CD8-positive, alpha-beta memory T cell (primary cell): ENCODE measurements at regions not wholly inside any gene's neighbourhood (a gene's known extent, or its start where the extent isn't known, plus 50 kb on each side); places are given as distances from the start of the nearest gene placed in this dataset.

Source experiments
- CTCF ChIA-PET: fragments of 350-600 bp; sonication (Branson Sonifier 250); formaldehyde crosslinking; loops from one replicate; lab custom pipeline; 2021; ENCODE audit warnings: antibody characterized with exemption; lab: Charles Lee
- POLR2A ChIA-PET: fragments of 350-600 bp; sonication (Branson Sonifier 250); formaldehyde crosslinking; loops from one replicate; lab custom pipeline; 2021; ENCODE audit warnings: antibody characterized with exemption; lab: Charles Lee
- DNase-seq, 5 donors: peaks; one replicate each; pipeline versions ENCODE4 v3.0.0 to v3.0.0-alpha.2; 2020 to 2022; ENCODE audit warnings: mixed read lengths in 1 of 5
- H3K27ac ChIP-seq: one replicate; pipeline ENCODE4 v1.7.0; 2013; ENCODE audit warnings: low read depth, mild to moderate bottlenecking, low read length, moderate library complexity
- H3K27me3 ChIP-seq: 2 replicates; pipeline ENCODE4 v1.7.0; 2013; ENCODE audit warnings: low read length, mild to moderate bottlenecking; ENCODE audit not compliant: insufficient read depth, poor library complexity, severe bottlenecking
- H3K36me3 ChIP-seq: 2 replicates; pipeline ENCODE4 v1.7.0; 2013; ENCODE audit warnings: mild to moderate bottlenecking, low read length, moderate library complexity; ENCODE audit not compliant: insufficient read depth
- H3K4me1 ChIP-seq: 2 replicates; pipeline ENCODE4 v1.7.0; 2013; ENCODE audit warnings: mild to moderate bottlenecking, low read length, moderate library complexity; ENCODE audit not compliant: insufficient read depth
- H3K4me3 ChIP-seq: 2 replicates; pipeline ENCODE4 v1.7.0; 2013; ENCODE audit warnings: mild to moderate bottlenecking, low read length
- H3K9me3 ChIP-seq: 2 replicates; pipeline ENCODE4 v1.7.0; 2013; ENCODE audit warnings: mild to moderate bottlenecking, low read length
- H3K27ac Mint-ChIP-seq, 8 donors: one replicate each; pipeline ENCODE4 v1.8.0; 2020 to 2021; ENCODE audit warnings: mixed read lengths in 8 of 8, mild to moderate bottlenecking in 6 of 8, inconsistent platforms in 3 of 8, moderate library complexity in 3 of 8
- H3K27me3 Mint-ChIP-seq, 2 donors: one replicate each; pipeline ENCODE4 v1.8.0; 2020 to 2021; ENCODE audit warnings: mixed read lengths in 2 of 2, mild to moderate bottlenecking in 1 of 2, moderate library complexity in 1 of 2
- H3K36me3 Mint-ChIP-seq, 3 donors: one replicate each; pipeline ENCODE4 v1.8.0; 2020 to 2021; ENCODE audit warnings: mixed read lengths in 3 of 3, inconsistent platforms in 1 of 3, mild to moderate bottlenecking in 1 of 3
- H3K4me1 Mint-ChIP-seq, 3 donors: one replicate each; pipeline ENCODE4 v1.8.0; 2020 to 2021; ENCODE audit warnings: mixed read lengths in 3 of 3, inconsistent platforms in 1 of 3, mild to moderate bottlenecking in 1 of 3
- H3K4me3 Mint-ChIP-seq, 7 donors: one replicate each; pipeline ENCODE4 v1.8.0; 2020 to 2021; ENCODE audit warnings: mixed read lengths in 7 of 7, mild to moderate bottlenecking in 6 of 7, moderate library complexity in 4 of 7, inconsistent platforms in 2 of 7
- H3K9me3 Mint-ChIP-seq, 5 donors: one replicate each; pipeline ENCODE4 v1.8.0; 2020 to 2022; ENCODE audit warnings: mixed read lengths in 5 of 5, mild to moderate bottlenecking in 3 of 5, moderate library complexity in 2 of 5, inconsistent platforms in 1 of 5

DNA sequence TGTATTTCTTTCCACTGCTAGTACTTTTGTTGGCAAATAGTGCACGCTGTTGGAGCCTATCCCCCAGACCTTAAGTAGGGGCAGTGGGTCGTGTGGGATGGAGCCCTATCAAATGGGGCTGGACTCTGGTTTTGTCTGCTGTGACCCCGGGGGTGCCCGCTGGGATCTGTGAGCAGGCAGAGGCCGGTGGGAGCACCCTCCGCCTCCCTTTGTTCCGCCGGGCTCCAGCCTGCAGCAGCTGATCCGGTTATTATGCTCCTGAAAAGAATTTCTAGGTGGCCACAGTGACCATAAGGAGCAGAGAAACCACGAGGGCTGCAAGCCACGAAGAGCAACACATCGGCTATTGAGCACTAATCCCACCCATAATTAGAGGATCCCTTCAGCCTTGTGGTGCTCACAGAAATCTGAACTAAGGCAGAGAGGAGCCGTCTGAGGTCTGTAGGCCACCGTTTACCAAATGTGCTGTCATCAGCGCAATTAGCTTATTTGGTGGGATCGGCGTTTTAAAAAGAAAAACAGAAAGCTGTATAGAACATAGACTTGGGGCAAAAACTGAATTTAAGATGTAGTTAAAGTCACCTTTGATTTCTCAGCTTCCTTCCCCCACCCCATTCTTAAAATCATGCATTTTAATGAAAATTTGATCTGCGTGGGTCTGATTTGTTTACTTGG, 598.3 kb upstream of the JAG1 start:
- Histone ChIP-seq H3K4me1 (no peaks in the 10 kb centered on the region), H3K27me3 (no peaks in the 10 kb centered on the region), H3K27ac (no peak overlapping the region), H3K36me3 (no peaks in the 10 kb centered on the region), H3K9me3 (no peaks in the 10 kb centered on the region), H3K4me3 (no peak overlapping the region)
- DNase-seq: no peak
- Mint-ChIP-seq H3K9me3 (peaks cover 0 to 6% (median 0%) of the 10 kb centered on the region in 5 donors), H3K4me3 (no peak overlapping the region), H3K4me1 (no peaks in the 10 kb centered on the region), H3K27ac (no peak overlapping the region), H3K36me3 (no peaks in the 10 kb centered on the region), H3K27me3 (no peaks in the 10 kb centered on the region)
- CTCF ChIA-PET: no interaction called here
- POLR2A ChIA-PET: no interaction called here

DNA sequence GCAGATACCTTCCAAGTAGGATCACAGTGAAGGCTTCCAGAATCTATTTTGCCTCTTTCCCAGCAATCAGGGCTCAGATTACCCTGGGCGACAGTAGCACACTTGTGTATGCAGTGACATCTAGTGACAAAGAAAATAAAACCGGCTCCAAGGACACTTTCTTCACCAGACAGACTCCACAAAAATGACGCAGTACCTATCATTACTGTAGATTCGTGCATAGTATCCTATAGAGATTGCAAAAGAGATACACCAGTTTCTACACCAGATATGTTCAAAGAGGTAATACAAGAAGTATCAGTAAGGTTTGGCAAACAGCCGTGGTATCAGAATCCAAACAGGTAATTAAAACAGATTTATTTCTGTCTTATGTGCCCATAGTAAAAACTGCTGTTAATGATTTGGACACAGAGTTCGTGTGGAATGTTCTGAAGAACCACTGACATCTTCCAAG, 600.4 kb upstream of the JAG1 start:
- Mint-ChIP-seq H3K9me3 (peaks cover 0 to 4% (median 2%) of the 10 kb centered on the region in 5 donors), H3K4me3 (no peak overlapping the region), H3K27me3 (no peaks in the 10 kb centered on the region), H3K4me1 (no peaks in the 10 kb centered on the region), H3K36me3 (no peaks in the 10 kb centered on the region), H3K27ac (no peak overlapping the region)
- Histone ChIP-seq H3K36me3 (no peaks in the 10 kb centered on the region), H3K4me1 (no peaks in the 10 kb centered on the region), H3K27ac (no peak overlapping the region), H3K27me3 (no peaks in the 10 kb centered on the region), H3K9me3 (no peaks in the 10 kb centered on the region), H3K4me3 (no peak overlapping the region)
- DNase-seq: no peak
- ChIA-PET POLR2A (no interaction called here), CTCF (no interaction called here)

DNA sequence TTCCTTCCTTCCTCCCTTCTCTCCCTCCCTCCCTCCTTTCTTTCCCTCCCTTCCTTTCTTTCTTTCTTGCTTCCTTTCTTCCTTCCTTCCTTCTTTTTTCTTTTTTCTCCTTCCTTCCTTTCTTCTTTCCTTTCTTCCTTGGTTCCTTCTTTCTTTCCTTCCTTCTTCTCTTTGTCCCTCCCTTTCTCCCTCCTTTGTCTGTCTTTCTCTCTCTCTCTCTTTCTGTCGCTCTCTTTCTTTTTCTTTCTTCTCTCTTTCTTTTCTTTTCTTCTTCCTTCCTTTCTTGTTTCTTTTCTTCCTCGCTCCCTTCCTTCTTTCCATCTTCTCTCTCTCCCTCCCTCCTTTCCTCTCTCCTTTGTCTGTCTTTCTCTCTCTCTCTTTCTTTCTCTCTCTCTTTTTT, 601.9 kb upstream of the JAG1 start:
- Histone ChIP-seq H3K4me3 (no peak overlapping the region), H3K36me3 (no peaks in the 10 kb centered on the region), H3K27ac (no peak overlapping the region), H3K4me1 (no peaks in the 10 kb centered on the region), H3K9me3 (no peaks in the 10 kb centered on the region), H3K27me3 (no peaks in the 10 kb centered on the region)
- Mint-ChIP-seq H3K9me3 (peaks cover 0 to 4% (median 2%) of the 10 kb centered on the region in 5 donors), H3K27ac (no peak overlapping the region), H3K4me3 (no peak overlapping the region), H3K27me3 (no peaks in the 10 kb centered on the region), H3K4me1 (no peaks in the 10 kb centered on the region), H3K36me3 (no peaks in the 10 kb centered on the region)
- ChIA-PET CTCF (no interaction called here), POLR2A (no interaction called here)
- no peak for DNase-seq

DNA sequence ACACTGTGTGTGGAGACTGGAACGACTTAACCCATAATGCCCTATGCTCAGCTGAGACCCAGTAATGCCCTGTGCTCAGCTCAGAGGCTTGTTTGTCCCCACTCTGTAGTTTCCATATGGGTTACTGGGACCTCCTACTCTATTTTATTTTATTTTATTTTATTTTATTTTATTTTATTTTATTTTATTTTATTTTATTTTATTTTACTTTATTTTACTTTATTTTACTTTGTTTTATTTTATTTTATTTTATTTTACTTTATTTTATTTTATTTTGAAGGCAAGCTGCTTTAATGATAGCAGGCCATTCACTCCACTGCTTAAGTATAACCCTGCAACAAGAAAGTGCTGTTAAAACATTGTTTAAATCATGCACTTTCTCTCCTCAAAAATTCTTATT, 603.4 kb upstream of the JAG1 start:
- H3K9me3 ChIP-seq: no peaks in the 10 kb centered on the region
- H3K36me3 Mint-ChIP-seq: no peaks in the 10 kb centered on the region
- no peak overlapping the region for H3K4me3 Mint-ChIP-seq
- H3K27me3 Mint-ChIP-seq: no peaks in the 10 kb centered on the region
- H3K4me3 ChIP-seq: no peak overlapping the region
- ChIA-PET CTCF (no interaction called here), POLR2A (no interaction called here)
- peaks cover 0 to 4% (median 2%) of the 10 kb centered on the region in 5 donors for H3K9me3 Mint-ChIP-seq
- H3K27me3 ChIP-seq: no peaks in the 10 kb centered on the region
- H3K4me1 Mint-ChIP-seq: no peaks in the 10 kb centered on the region
- no peak overlapping the region for H3K27ac Mint-ChIP-seq
- H3K4me1 ChIP-seq: no peaks in the 10 kb centered on the region
- no peaks in the 10 kb centered on the region for H3K36me3 ChIP-seq
- DNase-seq: no peak
- no peak overlapping the region for H3K27ac ChIP-seq

DNA sequence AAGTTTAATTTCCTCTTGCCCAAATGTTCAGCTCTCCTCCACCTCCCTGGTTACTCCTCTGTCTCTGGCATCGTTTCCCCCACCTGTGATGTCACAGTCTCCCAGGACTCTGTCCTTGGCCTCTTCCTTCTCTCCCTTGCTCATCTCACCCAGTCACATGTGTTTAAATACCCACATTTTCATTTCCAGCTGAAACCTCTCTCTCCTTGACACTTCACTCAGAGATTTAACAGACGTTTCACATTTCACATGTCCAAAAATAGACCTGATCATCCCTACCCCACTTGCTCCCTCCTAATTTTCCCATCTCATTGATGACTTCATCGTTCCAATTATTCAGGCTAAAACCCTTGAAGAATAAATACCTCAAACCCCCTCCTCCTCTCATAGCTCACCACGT, 604.1 kb upstream of the JAG1 start:
- Histone ChIP-seq H3K27ac (no peak overlapping the region), H3K36me3 (no peaks in the 10 kb centered on the region), H3K4me1 (no peaks in the 10 kb centered on the region), H3K4me3 (no peak overlapping the region), H3K9me3 (no peaks in the 10 kb centered on the region), H3K27me3 (no peaks in the 10 kb centered on the region)
- DNase-seq: no peak
- POLR2A ChIA-PET: no interaction called here
- no peaks in the 10 kb centered on the region for H3K36me3 Mint-ChIP-seq
- no peaks in the 10 kb centered on the region for H3K4me1 Mint-ChIP-seq
- H3K4me3 Mint-ChIP-seq: no peak overlapping the region
- CTCF ChIA-PET: no interaction called here
- H3K9me3 Mint-ChIP-seq: peaks cover 0 to 9% (median 2%) of the 10 kb centered on the region in 5 donors
- H3K27ac Mint-ChIP-seq: peak overlapping the region in 1 of 8 donors; percentile 82
- H3K27me3 Mint-ChIP-seq: no peaks in the 10 kb centered on the region

DNA sequence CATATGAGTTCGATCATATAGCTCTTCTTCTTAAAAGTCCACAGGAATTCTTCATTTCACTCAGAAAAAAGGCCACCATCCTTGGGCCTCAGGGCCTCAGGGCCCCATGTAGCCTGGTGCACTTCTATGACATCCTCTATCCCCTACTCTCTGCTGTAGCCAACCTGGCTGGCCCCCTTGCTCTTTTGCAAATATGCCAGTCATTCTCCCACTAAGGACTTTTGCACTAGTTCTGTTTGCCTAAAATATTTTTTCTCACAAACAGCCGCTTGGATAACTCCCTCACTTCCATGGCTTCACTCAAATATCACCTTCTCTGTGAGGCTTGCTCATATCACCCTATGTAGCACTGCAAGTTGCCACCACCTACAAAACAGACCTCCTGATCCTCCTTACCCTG, 604.7 kb upstream of the JAG1 start:
- no peaks in the 10 kb centered on the region for H3K27me3 ChIP-seq
- H3K27ac ChIP-seq: no peak overlapping the region
- POLR2A ChIA-PET: no interaction called here
- no peaks in the 10 kb centered on the region for H3K27me3 Mint-ChIP-seq
- H3K4me1 Mint-ChIP-seq: no peaks in the 10 kb centered on the region
- H3K36me3 ChIP-seq: no peaks in the 10 kb centered on the region
- DNase-seq: no peak
- no peak overlapping the region for H3K4me3 ChIP-seq
- no peaks in the 10 kb centered on the region for H3K4me1 ChIP-seq
- H3K27ac Mint-ChIP-seq: no peak overlapping the region
- H3K4me3 Mint-ChIP-seq: no peak overlapping the region
- H3K9me3 Mint-ChIP-seq: peaks cover 0 to 9% (median 2%) of the 10 kb centered on the region in 5 donors
- H3K9me3 ChIP-seq: no peaks in the 10 kb centered on the region
- H3K36me3 Mint-ChIP-seq: no peaks in the 10 kb centered on the region
- CTCF ChIA-PET: no interaction called here

DNA sequence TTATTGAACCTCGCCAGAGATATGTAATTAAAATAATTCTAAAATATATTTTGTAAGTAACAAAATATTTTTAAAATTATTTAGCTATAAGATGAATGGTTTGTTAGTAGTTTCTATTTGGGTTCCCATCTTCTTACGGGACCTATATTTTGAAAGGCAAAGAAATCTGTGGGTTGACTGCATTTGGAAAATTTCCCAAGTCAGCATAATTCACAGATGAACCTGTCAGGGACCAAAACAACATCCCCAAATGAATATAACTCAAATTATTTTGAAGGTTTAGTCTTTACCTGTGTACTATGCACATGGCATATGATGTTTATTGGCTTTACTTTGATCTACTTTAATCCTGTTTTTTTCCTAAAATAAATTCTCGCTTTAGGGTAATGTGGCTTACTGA, 607.4 kb upstream of the JAG1 start:
- Histone ChIP-seq H3K27me3 (no peaks in the 10 kb centered on the region), H3K4me1 (no peaks in the 10 kb centered on the region), H3K9me3 (no peaks in the 10 kb centered on the region), H3K27ac (no peak overlapping the region), H3K4me3 (no peak overlapping the region), H3K36me3 (no peaks in the 10 kb centered on the region)
- H3K4me3 Mint-ChIP-seq: no peak overlapping the region
- H3K9me3 Mint-ChIP-seq: peaks cover 0 to 5% (median 2%) of the 10 kb centered on the region in 5 donors
- H3K36me3 Mint-ChIP-seq: no peaks in the 10 kb centered on the region
- ChIA-PET POLR2A (no interaction called here), CTCF (no interaction called here)
- no peak for DNase-seq
- no peaks in the 10 kb centered on the region for H3K27me3 Mint-ChIP-seq
- no peaks in the 10 kb centered on the region for H3K4me1 Mint-ChIP-seq
- H3K27ac Mint-ChIP-seq: no peak overlapping the region

DNA sequence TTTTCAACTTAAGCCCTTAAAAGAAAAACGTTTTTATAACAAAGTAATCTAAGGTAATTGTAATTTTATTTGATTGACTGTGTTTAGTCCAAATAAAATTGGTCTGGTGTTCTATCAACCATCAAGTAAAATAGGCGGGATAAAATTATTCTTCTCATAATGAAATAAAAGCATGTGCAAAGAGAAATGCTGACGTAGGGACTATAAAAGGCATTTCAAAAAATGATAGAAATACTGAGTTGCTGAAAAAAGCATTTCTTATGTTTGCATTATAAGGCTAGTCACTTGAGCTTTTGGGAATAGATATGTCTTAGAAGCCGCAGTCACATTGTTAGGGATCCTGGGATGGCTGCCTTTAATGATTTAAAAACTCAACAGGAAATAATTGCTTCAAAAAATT, 608.0 kb upstream of the JAG1 start:
- H3K4me3 ChIP-seq: no peak overlapping the region
- Mint-ChIP-seq H3K4me1 (no peaks in the 10 kb centered on the region), H3K36me3 (no peaks in the 10 kb centered on the region), H3K27me3 (no peaks in the 10 kb centered on the region), H3K9me3 (peaks cover 0 to 5% (median 2%) of the 10 kb centered on the region in 5 donors), H3K27ac (no peak overlapping the region), H3K4me3 (no peak overlapping the region)
- H3K4me1 ChIP-seq: no peaks in the 10 kb centered on the region
- no peaks in the 10 kb centered on the region for H3K9me3 ChIP-seq
- no peaks in the 10 kb centered on the region for H3K27me3 ChIP-seq
- no peak for DNase-seq
- H3K27ac ChIP-seq: no peak overlapping the region
- ChIA-PET CTCF (no interaction called here), POLR2A (no interaction called here)
- H3K36me3 ChIP-seq: no peaks in the 10 kb centered on the region
